Caco-2 (cell line): ENCODE measurements at regions not wholly inside any gene's neighbourhood (a gene's known extent, or its start where the extent isn't known, plus 50 kb on each side); places are given as distances from the start of the nearest gene placed in this dataset.

Experiments used
- BruUV-seq: library from RNA; stranded (reverse); fragments of 400-500 nt; replicated peaks from 2 replicates; lab custom pipeline; 2021; lab: Mats Ljungman, UMichigan
- CTCF ChIA-PET: fragments of 300-600 bp; sonication (Branson Sonifier 250); formaldehyde crosslinking; loops from one replicate; lab custom pipeline; 2022; ENCODE audit warnings: antibody characterized with exemption; lab: Charles Lee
- POLR2A ChIA-PET: fragments of 300-600 bp; sonication (Branson Sonifier 250); formaldehyde crosslinking; loops from one replicate; lab custom pipeline; 2022; ENCODE audit warnings: antibody characterized with exemption; lab: Charles Lee
- DNase-seq, 2 experiments: peaks; one replicate each; pipeline versions ENCODE4 v3.0.0 to v3.0.0-alpha.2; 2020 to 2022
- H3K27me3 ChIP-seq: replicated peaks from 2 replicates; pipeline ENCODE4 v1.6.0; 2011; ENCODE audit warnings: low read length; ENCODE audit not compliant: control insufficient read depth, insufficient read depth
- H3K36me3 ChIP-seq: 2 replicates; pipeline ENCODE4 v1.5.1; 2011; ENCODE audit warnings: low read length; ENCODE audit not compliant: control insufficient read depth, insufficient read depth
- H3K4me1 ChIP-seq: fragments of 250-450 bp; sonication (Bioruptor Pico); 2 replicates; pipeline ENCODE4 v1.5.1; 2020; ENCODE audit warnings: mild to moderate bottlenecking
- H3K4me3 ChIP-seq: 2 replicates; pipeline ENCODE4 v1.5.1; 2011; ENCODE audit warnings: low read depth, mild to moderate bottlenecking, control low read depth, low read length
- H3K9me3 ChIP-seq: fragments of 250-450 bp; sonication (Bioruptor Pico); 2 replicates; pipeline ENCODE4 v1.5.1; 2020; ENCODE audit warnings: mild to moderate bottlenecking, moderate library complexity
- H3K27ac Mint-ChIP-seq: one replicate; pipeline ENCODE4 v1.8.0; 2022; ENCODE audit warnings: mixed read lengths; ENCODE audit not compliant: unreplicated experiment
- H3K27me3 Mint-ChIP-seq: one replicate; pipeline ENCODE4 v1.8.0; 2022; ENCODE audit warnings: mixed read lengths; ENCODE audit not compliant: insufficient read depth, unreplicated experiment
- H3K36me3 Mint-ChIP-seq: one replicate; pipeline ENCODE4 v1.8.0; 2022; ENCODE audit warnings: mild to moderate bottlenecking, mixed read lengths; ENCODE audit not compliant: insufficient read depth, unreplicated experiment
- H3K4me1 Mint-ChIP-seq: one replicate; pipeline ENCODE4 v1.8.0; 2022; ENCODE audit warnings: low read depth, mixed read lengths; ENCODE audit not compliant: unreplicated experiment
- H3K4me3 Mint-ChIP-seq: one replicate; pipeline ENCODE4 v1.8.0; 2022; ENCODE audit warnings: mild to moderate bottlenecking, moderate library complexity, mixed read lengths; ENCODE audit not compliant: unreplicated experiment
- H3K9me3 Mint-ChIP-seq: one replicate; pipeline ENCODE4 v1.8.0; 2022; ENCODE audit warnings: mixed read lengths; ENCODE audit not compliant: unreplicated experiment
- CTCF ChIP-seq, 2 experiments: fragments of 200-600 bp in 1 of 2; IDR thresholded peaks; 1 replicate in 1 of 2; 2 replicates in 1 of 2; pipeline versions ENCODE4 v1.5.1 to v1.8.0; 2011 to 2022; ENCODE audit warnings: antibody characterized with exemption in 1 of 2, control low read depth in 1 of 2, inconsistent platforms in 1 of 2, low read depth in 1 of 2, low read length in 1 of 2, mild to moderate bottlenecking in 1 of 2, moderate library complexity in 1 of 2; ENCODE audit not compliant: insufficient read depth in 1 of 2, severe bottlenecking in 1 of 2, unreplicated experiment in 1 of 2
- intact Hi-C: fragments of 100-400 bp; cut with micrococcal nuclease; formaldehyde crosslinking; loops from one replicate; pipeline ENCODE4 v1.10.0; 2022; ENCODE audit not compliant: unreplicated experiment

GRCh38 chr3:81886081-81886480, 124.6 kb upstream of the GBE1 start:
- H3K4me3 Mint-ChIP-seq, result no peak overlapping the region
- BruUV-seq, result no TSS peak
- DNase-seq, result no peak
- Histone ChIP-seq H3K4me1 (no peaks in the 10 kb centered on the region), H3K4me3 (no peak overlapping the region), H3K36me3 (no peaks in the 10 kb centered on the region), H3K27me3 (no peaks in the 10 kb centered on the region), H3K9me3 (no peaks in the 10 kb centered on the region)
- H3K27ac Mint-ChIP-seq, result no peak overlapping the region
- no peaks in the 10 kb centered on the region for H3K9me3 Mint-ChIP-seq
- H3K4me1 Mint-ChIP-seq, result no peaks in the 10 kb centered on the region
- CTCF ChIA-PET, result no interaction called here
- no peak for TF ChIP-seq CTCF (IDR thresholded peaks at IDR 0.05; ENCODE audit: insufficient read depth in 1 of 2, low read depth in 1 of 2, low read length in 1 of 2, severe bottlenecking in 1 of 2, unreplicated experiment in 1 of 2)
- no peaks in the 10 kb centered on the region for H3K36me3 Mint-ChIP-seq
- H3K27me3 Mint-ChIP-seq, result peaks cover 6% of the 10 kb centered on the region
- POLR2A ChIA-PET, result no interaction called here
- intact Hi-C loops, result no loop called here

DNA sequence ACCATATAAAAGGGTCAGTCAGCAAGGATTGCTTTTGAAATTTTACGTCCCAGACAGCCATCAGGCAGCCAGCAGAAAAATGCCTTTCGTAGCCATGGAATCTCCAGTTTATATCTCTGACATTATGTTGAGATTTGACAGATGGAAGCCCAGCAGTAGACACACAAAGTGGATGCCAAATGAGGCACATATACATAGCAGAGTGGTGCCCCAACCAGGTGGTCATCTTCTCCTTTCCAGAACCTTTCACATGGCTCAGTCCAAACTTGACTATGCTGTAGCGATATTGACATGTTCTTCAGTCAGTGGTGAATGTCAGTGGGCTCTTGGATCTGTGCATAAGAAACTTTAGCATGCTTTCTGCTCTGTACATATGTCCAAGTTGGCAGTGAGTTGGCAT, 123.3 kb upstream of the GBE1 start:
- TF ChIP-seq CTCF (IDR thresholded peaks at IDR 0.05; ENCODE audit: insufficient read depth in 1 of 2, low read depth in 1 of 2, low read length in 1 of 2, severe bottlenecking in 1 of 2, unreplicated experiment in 1 of 2), result no peak
- H3K27me3 ChIP-seq, result no peaks in the 10 kb centered on the region
- ChIA-PET POLR2A (no interaction called here), CTCF (no interaction called here)
- no peaks in the 10 kb centered on the region for H3K4me1 ChIP-seq
- no TSS peak for BruUV-seq
- no peaks in the 10 kb centered on the region for H3K4me1 Mint-ChIP-seq
- H3K27ac Mint-ChIP-seq, result no peak overlapping the region
- no peak for DNase-seq
- no peak overlapping the region for H3K4me3 Mint-ChIP-seq
- H3K9me3 ChIP-seq, result no peaks in the 10 kb centered on the region
- H3K36me3 Mint-ChIP-seq, result no peaks in the 10 kb centered on the region
- H3K9me3 Mint-ChIP-seq, result no peaks in the 10 kb centered on the region
- peaks cover 6% of the 10 kb centered on the region for H3K27me3 Mint-ChIP-seq
- intact Hi-C loops, result no loop called here
- no peak overlapping the region for H3K4me3 ChIP-seq
- H3K36me3 ChIP-seq, result no peaks in the 10 kb centered on the region

DNA sequence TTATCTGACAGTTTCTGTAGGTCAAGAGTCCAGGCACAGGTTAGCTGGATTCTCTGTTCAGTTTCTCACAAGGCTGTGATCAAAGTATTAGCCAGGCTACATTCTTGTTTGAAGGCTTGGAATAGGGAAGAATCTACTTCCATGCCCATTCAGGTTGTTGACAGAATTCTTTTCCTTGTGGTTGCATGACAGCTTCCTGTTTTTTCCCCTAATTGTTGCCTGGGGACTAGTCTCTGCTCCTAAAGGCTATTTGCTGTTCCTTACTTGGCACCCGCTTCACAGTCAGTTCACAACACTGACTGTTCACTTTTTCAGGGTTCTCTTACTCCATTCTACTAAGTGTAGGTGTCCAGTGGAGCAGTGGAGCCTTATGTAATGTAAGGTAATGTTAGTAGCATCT, 115.4 kb upstream of the GBE1 start:
- H3K9me3 Mint-ChIP-seq, result no peaks in the 10 kb centered on the region
- no peak for DNase-seq
- H3K27ac Mint-ChIP-seq, result no peak overlapping the region
- no TSS peak for BruUV-seq
- ChIA-PET POLR2A (no interaction called here), CTCF (no interaction called here)
- intact Hi-C loops, result no loop called here
- Histone ChIP-seq H3K27me3 (no peaks in the 10 kb centered on the region), H3K36me3 (no peaks in the 10 kb centered on the region), H3K4me1 (no peaks in the 10 kb centered on the region), H3K4me3 (no peak overlapping the region), H3K9me3 (no peaks in the 10 kb centered on the region)
- no peaks in the 10 kb centered on the region for H3K4me1 Mint-ChIP-seq
- no peaks in the 10 kb centered on the region for H3K27me3 Mint-ChIP-seq
- no peaks in the 10 kb centered on the region for H3K36me3 Mint-ChIP-seq
- H3K4me3 Mint-ChIP-seq, result no peak overlapping the region
- TF ChIP-seq CTCF (IDR thresholded peaks at IDR 0.05; ENCODE audit: insufficient read depth in 1 of 2, low read depth in 1 of 2, low read length in 1 of 2, severe bottlenecking in 1 of 2, unreplicated experiment in 1 of 2), result no peak
